Non-pigmented ciliary epithelial cell (primary cell): ENCODE measurements at regions not wholly inside any gene's neighbourhood (a gene's known extent, or its start where the extent isn't known, plus 50 kb on each side); places are given as distances from the start of the nearest gene placed in this dataset.

Experiments used
- DNase-seq: peaks from one replicate; pipeline ENCODE4 v3.0.0-alpha.2; 2010; ENCODE audit warnings: low read depth

- DNase-seq: no peak
These were observed 1698.3 kb upstream of the RAG2 start for GRCh38 chr11:38296211-38296776.

DNA sequence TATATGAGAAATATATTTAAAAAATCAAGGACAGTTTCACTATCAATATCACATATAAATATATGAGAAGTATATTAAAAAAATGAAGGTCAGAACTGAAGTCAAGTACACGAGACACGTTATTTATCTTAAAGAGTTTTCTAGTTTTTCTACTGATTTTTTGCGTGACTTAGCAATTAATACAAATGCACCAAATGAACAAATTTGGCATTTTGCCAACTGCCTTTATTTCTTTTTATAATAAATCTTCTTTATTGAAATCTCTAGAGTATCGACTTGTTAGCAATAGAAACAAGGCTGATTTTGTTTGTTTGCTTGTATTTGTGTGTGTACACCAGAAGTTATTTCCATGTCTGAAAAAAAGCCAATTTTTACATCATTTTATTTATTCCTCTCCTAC lies 1684.7 kb upstream of the RAG2 start:
- DNase-seq: no peak

GRCh38 chr11:38278457-38279141 lies 1680.6 kb upstream of the RAG2 start:
- no peak for DNase-seq

DNA sequence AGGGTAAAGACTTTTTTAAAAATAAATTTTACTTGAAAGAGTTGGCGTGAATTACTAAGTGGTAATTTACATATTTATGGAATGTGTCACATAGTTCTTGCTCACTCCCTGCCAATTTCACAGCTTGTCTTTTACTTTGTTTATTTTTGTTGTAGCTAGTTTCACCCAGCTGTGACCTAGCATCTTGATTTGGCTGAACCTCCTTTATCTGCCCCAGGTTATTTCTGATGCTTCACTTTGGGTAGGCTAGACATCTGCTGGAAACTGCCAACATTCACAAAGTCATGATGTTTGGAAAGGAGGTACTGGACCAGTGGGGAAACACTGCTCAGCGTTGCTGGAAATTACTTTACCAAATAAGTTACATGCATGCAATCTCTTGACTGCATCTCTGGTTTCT lies 1676.0 kb upstream of the RAG2 start:
- no peak for DNase-seq

GRCh38 chr11:38272376-38272775 lies 1674.3 kb upstream of the RAG2 start:
- no peak for DNase-seq

DNA sequence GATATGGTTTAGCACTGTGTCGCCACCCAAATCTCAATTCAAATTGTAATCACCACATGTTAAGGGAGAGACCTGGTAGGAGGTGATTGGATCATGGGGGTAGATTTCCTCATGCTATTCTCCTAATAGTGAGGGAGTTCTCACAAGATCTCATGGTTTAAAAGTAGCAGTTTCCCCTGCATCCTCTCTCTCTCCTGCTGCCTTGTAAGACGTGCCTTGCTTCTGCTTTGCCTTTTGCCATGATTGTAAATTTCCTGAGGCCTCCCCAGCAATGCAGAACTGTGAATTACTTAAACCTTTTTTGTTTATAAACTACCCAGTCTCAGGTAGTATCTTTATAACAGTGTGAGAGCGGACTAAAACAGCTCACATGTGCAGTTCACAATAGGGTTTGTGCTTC lies 1668.7 kb upstream of the RAG2 start:
- DNase-seq: no peak

- DNase-seq: no peak
These were observed 1658.4 kb upstream of the RAG2 start for GRCh38 chr11:38256436-38256835.

- DNase-seq: no peak
These were observed 1656.9 kb upstream of the RAG2 start for GRCh38 chr11:38254913-38255312.

DNA sequence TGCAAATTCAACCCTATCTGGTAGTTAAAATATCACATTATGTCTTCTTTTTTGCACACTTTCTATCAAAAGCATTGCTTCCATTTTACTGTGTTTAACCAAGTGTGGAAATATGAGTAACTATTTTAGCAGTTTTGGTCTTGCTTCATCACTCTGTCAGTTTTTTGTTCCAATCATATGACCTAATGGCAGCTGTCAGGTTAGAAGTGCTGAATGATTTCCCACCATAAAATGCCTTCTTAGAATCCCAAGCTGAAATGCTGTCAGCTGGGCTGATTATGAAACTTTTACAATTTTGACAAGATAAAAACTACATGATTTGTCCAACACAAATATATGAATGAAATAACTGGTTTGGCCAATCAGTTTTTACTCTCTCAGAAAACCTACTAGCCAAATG lies 1654.6 kb upstream of the RAG2 start:
- DNase-seq: no peak

- DNase-seq: no peak
These were observed 1648.4 kb upstream of the RAG2 start for GRCh38 chr11:38246451-38246850.

DNA sequence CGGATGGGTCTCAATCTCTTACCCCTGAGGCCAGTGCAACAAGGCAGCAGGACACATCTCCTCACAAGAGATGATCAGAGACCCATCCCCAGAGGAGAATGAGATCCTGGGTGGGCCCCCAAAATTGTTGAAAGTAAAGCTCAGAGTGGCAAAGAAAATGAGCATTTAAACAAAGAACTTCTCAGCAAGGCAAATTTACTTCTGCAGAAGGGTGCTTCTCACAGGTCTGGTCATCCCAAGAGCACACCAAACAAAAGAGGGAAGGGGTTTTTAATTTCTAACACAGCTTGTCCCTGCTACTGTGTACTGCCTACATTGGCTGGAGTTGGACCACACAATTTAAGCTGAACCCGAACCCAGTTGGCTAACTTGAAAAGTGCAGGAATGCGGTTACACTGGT lies 1628.6 kb upstream of the RAG2 start:
- no peak for DNase-seq

DNA sequence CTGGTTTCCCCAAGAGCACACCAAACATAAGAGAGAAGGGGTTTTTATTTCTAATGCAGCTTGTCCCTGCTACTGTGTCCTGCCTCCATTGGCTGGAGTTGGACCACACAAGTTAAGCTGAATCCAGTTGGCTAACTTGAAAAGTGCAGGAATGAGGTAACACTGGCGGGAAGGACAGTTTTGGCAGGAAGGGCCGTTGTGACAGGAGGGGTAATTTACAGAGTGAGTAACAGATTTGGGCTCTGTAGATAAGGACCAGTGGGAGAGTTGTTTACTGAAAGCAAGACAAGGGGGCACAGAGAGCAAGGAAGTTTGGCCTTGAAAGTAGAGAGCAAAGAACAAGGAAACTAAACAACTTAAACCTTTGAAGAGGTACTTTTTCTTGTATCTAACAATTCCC lies 1623.3 kb upstream of the RAG2 start:
- DNase-seq: no peak

DNA sequence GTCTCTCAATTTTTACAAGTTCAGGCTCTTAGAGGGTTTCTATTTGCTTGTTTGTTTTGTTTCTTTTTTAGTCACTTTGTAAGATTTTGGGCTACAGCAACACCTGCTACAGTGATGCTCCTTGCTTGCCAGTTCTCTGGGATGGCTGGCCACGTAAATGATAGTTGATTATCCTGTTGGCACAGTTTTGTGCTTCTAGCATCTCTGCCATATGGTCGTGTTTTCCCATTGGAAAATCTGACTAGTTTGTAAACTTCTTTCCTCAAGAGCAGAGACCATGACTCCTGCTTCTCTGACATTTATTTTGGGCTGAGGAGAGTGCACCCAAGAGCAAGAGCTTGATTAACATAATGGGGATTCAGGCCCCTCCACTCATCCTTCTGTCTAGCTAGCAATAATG lies 1621.6 kb upstream of the RAG2 start:
- DNase-seq: no peak

DNA sequence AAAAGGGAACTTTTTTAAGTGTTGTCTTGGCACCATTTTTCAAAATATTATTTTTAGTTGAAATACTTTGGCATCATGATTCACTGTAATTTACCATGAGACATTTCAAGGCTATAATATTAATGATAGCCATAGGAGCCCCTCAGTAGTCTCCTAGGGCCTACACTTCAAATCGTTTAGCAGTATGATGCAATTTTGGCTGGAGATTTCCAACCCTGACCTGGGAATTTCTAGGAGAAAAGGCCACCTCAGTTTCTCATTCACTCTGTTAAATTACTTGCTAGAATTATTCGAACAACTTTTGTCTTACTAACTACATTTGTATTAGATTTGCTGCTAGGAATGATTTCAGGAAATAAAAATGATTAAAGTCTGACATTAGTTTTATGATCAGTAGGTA lies 1610.9 kb upstream of the RAG2 start:
- no peak for DNase-seq

GRCh38 chr11:38206663-38207062 lies 1608.6 kb upstream of the RAG2 start:
- no peak for DNase-seq

GRCh38 chr11:38191101-38191500 lies 1593.1 kb upstream of the RAG2 start:
- DNase-seq: no peak

DNA sequence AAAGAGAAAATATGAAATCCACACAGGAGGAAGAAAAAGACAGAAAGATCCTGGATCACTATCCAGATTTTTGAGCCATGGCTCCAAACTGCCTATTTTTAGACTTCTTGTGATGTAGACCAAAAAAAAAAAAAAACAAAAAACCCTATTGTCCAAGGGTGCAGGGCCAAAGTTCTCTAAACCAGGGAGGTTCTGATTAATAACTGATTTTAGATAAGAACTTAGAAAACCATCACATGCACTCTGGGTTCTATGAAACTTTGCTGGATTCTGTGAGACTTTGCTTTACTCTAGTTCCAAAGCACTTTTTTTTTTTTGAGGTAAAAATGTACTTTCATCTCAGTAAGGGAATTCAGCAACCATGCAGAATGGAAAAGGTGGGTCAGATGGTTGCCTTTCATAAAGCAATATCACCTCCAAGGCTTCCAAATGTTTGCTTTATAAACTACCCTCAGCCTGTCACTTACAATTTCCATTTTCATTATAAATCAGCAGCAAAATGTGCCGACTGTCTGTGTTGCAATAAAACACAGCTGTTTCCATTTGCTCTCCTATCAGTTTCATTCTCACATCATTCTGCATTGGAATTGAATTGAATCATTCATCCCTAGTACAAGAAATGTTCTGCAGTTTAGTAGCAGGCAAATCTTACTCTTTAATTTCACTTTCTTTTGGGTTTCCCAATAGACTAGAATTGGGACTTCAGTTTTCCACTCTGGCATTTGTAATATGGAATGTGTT lies 1584.3 kb upstream of the RAG2 start:
- DNase-seq: no peak

DNA sequence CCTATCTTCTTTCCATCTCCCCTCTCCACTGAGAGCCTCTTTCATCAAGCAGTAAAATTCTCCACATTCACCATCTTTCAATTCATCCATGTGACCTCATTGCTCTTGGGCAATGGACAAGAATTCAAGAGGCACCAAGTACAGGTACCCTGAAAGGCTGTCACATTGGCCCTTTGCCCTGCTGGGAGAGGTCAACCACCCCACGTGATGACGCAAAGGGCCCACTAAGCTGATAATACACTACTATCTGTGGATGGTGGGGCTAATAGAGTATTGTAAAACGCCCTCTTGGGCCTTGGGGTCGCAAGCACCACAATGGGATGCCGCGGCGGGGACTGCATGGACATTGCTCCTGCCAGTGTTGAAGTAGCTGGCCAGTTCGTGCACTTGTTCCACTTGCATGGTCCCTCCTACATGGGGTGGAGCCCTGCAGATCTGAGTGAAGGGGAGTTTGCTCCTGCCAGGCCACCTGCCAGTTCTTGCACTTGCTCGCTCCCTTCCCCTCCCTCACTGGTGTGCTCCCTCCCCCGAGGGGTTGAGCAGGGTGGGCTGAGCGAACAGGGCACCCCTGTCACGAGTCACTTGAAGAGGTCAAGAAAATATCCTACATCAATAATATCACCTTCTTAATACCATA lies 1578.8 kb upstream of the RAG2 start:
- no peak for DNase-seq

DNA sequence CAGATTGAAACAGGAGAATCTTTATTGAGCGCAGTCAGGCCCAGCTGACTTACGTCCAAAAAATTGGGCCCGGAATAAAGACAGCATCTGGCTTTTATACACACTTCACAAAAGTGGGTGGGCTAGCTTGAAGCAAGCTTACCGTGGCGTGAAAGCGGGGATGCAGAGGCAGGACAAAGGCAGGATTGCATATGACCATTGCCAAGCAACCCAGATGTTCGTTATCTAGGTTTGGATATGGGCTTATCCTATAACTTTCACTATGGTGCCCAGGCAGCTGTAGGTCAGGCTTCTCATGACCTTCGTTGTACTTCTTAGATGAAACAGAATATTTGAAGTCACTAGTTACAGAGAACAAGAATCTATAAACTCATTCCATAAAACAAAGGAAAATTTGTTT lies 1575.6 kb upstream of the RAG2 start:
- DNase-seq: no peak

GRCh38 chr11:38169286-38169685 lies 1571.2 kb upstream of the RAG2 start:
- peak; percentile 19 for DNase-seq

GRCh38 chr11:38163526-38163925 lies 1565.5 kb upstream of the RAG2 start:
- no peak for DNase-seq

- DNase-seq: no peak
These were observed 1562.4 kb upstream of the RAG2 start for GRCh38 chr11:38160433-38160832.

- no peak for DNase-seq
These were observed 1561.0 kb upstream of the RAG2 start for GRCh38 chr11:38159038-38159437.
